ENCODE measurements at regions not wholly inside any gene's neighbourhood (a gene's known extent, or its start where the extent isn't known, plus 50 kb on each side); places are given as distances from the start of the nearest gene placed in this dataset.

DNA sequence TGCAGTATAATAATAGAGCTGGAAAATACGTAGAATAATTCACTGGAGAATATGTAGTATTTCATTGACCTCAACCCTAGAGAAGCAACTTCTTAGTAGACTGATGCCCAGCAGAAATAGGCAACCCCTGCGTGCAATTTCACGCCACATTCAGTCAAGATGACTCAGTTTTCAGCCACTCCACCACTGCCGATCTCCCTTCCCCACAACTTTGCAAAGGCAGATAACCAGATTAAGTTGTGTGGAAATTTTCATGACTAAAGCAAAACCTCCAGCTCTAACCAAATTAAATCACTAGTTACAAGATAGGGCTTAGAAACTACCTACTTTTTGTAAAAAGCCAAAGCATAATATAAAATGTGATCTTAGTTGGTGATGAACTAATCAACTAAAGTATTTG lies 63.3 kb upstream of the STK17B start:
- TF ChIP-seq, protein P1, sequence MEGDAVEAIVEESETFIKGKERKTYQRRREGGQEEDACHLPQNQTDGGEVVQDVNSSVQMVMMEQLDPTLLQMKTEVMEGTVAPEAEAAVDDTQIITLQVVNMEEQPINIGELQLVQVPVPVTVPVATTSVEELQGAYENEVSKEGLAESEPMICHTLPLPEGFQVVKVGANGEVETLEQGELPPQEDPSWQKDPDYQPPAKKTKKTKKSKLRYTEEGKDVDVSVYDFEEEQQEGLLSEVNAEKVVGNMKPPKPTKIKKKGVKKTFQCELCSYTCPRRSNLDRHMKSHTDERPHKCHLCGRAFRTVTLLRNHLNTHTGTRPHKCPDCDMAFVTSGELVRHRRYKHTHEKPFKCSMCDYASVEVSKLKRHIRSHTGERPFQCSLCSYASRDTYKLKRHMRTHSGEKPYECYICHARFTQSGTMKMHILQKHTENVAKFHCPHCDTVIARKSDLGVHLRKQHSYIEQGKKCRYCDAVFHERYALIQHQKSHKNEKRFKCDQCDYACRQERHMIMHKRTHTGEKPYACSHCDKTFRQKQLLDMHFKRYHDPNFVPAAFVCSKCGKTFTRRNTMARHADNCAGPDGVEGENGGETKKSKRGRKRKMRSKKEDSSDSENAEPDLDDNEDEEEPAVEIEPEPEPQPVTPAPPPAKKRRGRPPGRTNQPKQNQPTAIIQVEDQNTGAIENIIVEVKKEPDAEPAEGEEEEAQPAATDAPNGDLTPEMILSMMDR (IDR thresholded peaks at IDR 0.05), result no peak
- TF ChIP-seq POLR2A (IDR thresholded peaks at IDR 0.05), result no peak
